Spleen (tissue), 7 donors: ENCODE measurements at regions not wholly inside any gene's neighbourhood (a gene's known extent, or its start where the extent isn't known, plus 50 kb on each side); places are given as distances from the start of the nearest gene placed in this dataset.

Experiments used
- CTCF ChIP-seq, 11 experiments: fragments of 200-600 bp in 7 of 11; fragments of 450-650 bp in 4 of 11; sonication (generic) in 4 of 11; IDR thresholded peaks in 8 of 11; conservative IDR thresholded peaks in 3 of 11; 1 replicate in 7 of 11; 2 replicates in 4 of 11; pipeline versions ENCODE4 v1.4.0 to v1.8.0; 2016 to 2021; ENCODE audit warnings: antibody characterized with exemption in 11 of 11, inconsistent platforms in 4 of 11, mild to moderate bottlenecking in 1 of 11
- POLR2AphosphoS5 ChIP-seq, 3 donors: sonication (generic); formaldehyde crosslinking; IDR thresholded peaks; one replicate each; pipeline ENCODE4 v1.5.1; 2017; ENCODE audit warnings: antibody characterized with exemption in 3 of 3
- donor health status: DM: no; HTN: no; CAD: no; lungs with moderate emphysema.
- donor health status: DM: no; HTN: no; CAD: no.
- donor health status: DM: no; HTN: no; CAD: no.

GRCh38 chr2:121059651-121060649 is 225.1 kb downstream of the TFCP2L1 start:
- TF ChIP-seq POLR2AphosphoS5 (IDR thresholded peaks at IDR 0.05) (no peak), CTCF (IDR thresholded peaks at IDR 0.05 in 8 of 11, conservative IDR thresholded peaks at IDR 0.05 in 3 of 11) (no peak)
